H1 (cell line): ENCODE measurements at regions not wholly inside any gene's neighbourhood (a gene's known extent, or its start where the extent isn't known, plus 50 kb on each side); places are given as distances from the start of the nearest gene placed in this dataset.

ENCODE experiments used
- ATF3 ChIP-seq: IDR thresholded peaks from 2 replicates; pipeline ENCODE4 v1.6.1; 2011; ENCODE audit warnings: low read depth, mild to moderate bottlenecking, low read length; ENCODE audit not compliant: insufficient read depth
- BRCA1 ChIP-seq: IDR thresholded peaks from 2 replicates; pipeline ENCODE4 v1.6.1; 2012; ENCODE audit warnings: low read depth, low read length, improper control_type of control experiment
- CHD7 ChIP-seq: fragments of 300-600 bp; sonication (generic); IDR thresholded peaks from 2 replicates; pipeline ENCODE4 v1.7.1; 2012; ENCODE audit warnings: low read length, moderate library complexity, mild to moderate bottlenecking, inconsistent platforms; ENCODE audit not compliant: insufficient replicate concordance
- KDM4A ChIP-seq: IDR thresholded peaks from one replicate; pipeline ENCODE4 v1.7.1; 2012; ENCODE audit warnings: low read depth, mild to moderate bottlenecking, moderate library complexity, low read length, inconsistent platforms; ENCODE audit not compliant: severe bottlenecking

GRCh38 chr3:1456781-1457311 lies 364.0 kb downstream of the CNTN6 start (continued):
- no peak for TF ChIP-seq CHD7
- no peak for TF ChIP-seq BRCA1
- no peak for TF ChIP-seq ATF3
- TF ChIP-seq KDM4A, result no peak
